ENCODE measurements at regions not wholly inside any gene's neighbourhood (a gene's known extent, or its start where the extent isn't known, plus 50 kb on each side); places are given as distances from the start of the nearest gene placed in this dataset.
"Not testable (repeated sequence)": the region's sequence is repeated elsewhere in the genome, so short reads cannot be mapped to it uniquely, and the experiment has no call there.

- H3K4me3 ChIP-seq; H3K36me3 ChIP-seq; H3K27ac ChIP-seq; DNase-seq; H3K9me3 ChIP-seq; H3K27me3 ChIP-seq; intact Hi-C loops (cut with DNase I; ENCODE audit: low total_unique reads); H3K4me1 ChIP-seq: not testable (repeated sequence)
These were observed 106.1 kb downstream of the CHD1L start for GRCh38 chr1:147348592-147348991.

GRCh38 chr1:147349533-147349932, 107.0 kb downstream of the CHD1L start:
- intact Hi-C loops (cut with DNase I; ENCODE audit: low total_unique reads) = no loop called here
- no peak for TF ChIP-seq CTCF (IDR thresholded peaks at IDR 0.05)
- TF ChIP-seq POLR2A (IDR thresholded peaks at IDR 0.05) = no peak
- Histone ChIP-seq H3K27me3 (no peaks in the 10 kb centered on the region), H3K27ac (no peak overlapping the region), H3K4me1 (no peaks in the 10 kb centered on the region), H3K4me3 (no peak overlapping the region), H3K9me3 (no peaks in the 10 kb centered on the region), H3K36me3 (no peaks in the 10 kb centered on the region)
- DNase-seq = no peak

- Histone ChIP-seq H3K27me3 (no peaks in the 10 kb centered on the region), H3K9me3 (no peaks in the 10 kb centered on the region), H3K4me3 (no peak overlapping the region), H3K4me1 (no peaks in the 10 kb centered on the region), H3K27ac (no peak overlapping the region), H3K36me3 (no peaks in the 10 kb centered on the region)
- intact Hi-C loops (cut with DNase I; ENCODE audit: low total_unique reads) = no loop called here
- no peak for TF ChIP-seq POLR2A (IDR thresholded peaks at IDR 0.05)
- no peak for TF ChIP-seq CTCF (IDR thresholded peaks at IDR 0.05)
- no peak for DNase-seq
These were observed 108.8 kb downstream of the CHD1L start for GRCh38 chr1:147351140-147351835.

GRCh38 chr1:147377263-147378246, 135.1 kb downstream of the CHD1L start:
- Histone ChIP-seq H3K9me3 (no peaks in the 10 kb centered on the region), H3K4me1 (no peaks in the 10 kb centered on the region), H3K27ac (no peak overlapping the region), H3K4me3 (no peak overlapping the region), H3K27me3 (no peaks in the 10 kb centered on the region), H3K36me3 (no peaks in the 10 kb centered on the region)
- TF ChIP-seq CTCF (IDR thresholded peaks at IDR 0.05) (no peak), POLR2A (IDR thresholded peaks at IDR 0.05) (no peak)
- DNase-seq = no peak
- intact Hi-C loops (cut with DNase I; ENCODE audit: low total_unique reads) = no loop called here

GRCh38 chr1:147379889-147380288, 137.4 kb downstream of the CHD1L start:
- TF ChIP-seq CTCF (IDR thresholded peaks at IDR 0.05) = no peak
- TF ChIP-seq POLR2A (IDR thresholded peaks at IDR 0.05) = no peak
- no peak for DNase-seq
- Histone ChIP-seq H3K4me1 (no peaks in the 10 kb centered on the region), H3K36me3 (no peaks in the 10 kb centered on the region), H3K27me3 (no peaks in the 10 kb centered on the region), H3K27ac (no peak overlapping the region), H3K4me3 (no peak overlapping the region), H3K9me3 (no peaks in the 10 kb centered on the region)
- intact Hi-C loops (cut with DNase I; ENCODE audit: low total_unique reads) = no loop called here

All from uterus (tissue), 3 donors.